ENCODE measurements at regions not wholly inside any gene's neighbourhood (a gene's known extent, or its start where the extent isn't known, plus 50 kb on each side); places are given as distances from the start of the nearest gene placed in this dataset.
"Not testable (repeated sequence)": the region's sequence is repeated elsewhere in the genome, so short reads cannot be mapped to it uniquely, and the experiment has no call there.

GRCh38 chr12:89203144-89203543 is 149.2 kb downstream of the DUSP6 start:
- no peaks in the 10 kb centered on the region for H3K36me3 ChIP-seq (ENCODE audit: control insufficient read depth, insufficient read depth, low read length)
- no peak overlapping the region for H3K9ac ChIP-seq (ENCODE audit: low read depth, low read length)
- no peaks in the 10 kb centered on the region for H3K9me3 ChIP-seq (ENCODE audit: control insufficient read depth, insufficient read depth, low read length)
- H3K4me1 ChIP-seq (ENCODE audit: control insufficient read depth, insufficient read depth, low read length): no peaks in the 10 kb centered on the region
- no peak overlapping the region for H3K4me3 ChIP-seq (ENCODE audit: low read depth, low read length)
- no peaks in the 10 kb centered on the region for H3K27me3 ChIP-seq (ENCODE audit: control insufficient read depth, insufficient read depth, low read length)

- Histone ChIP-seq H3K9me3 (ENCODE audit: control insufficient read depth, insufficient read depth, low read length) (no peaks in the 10 kb centered on the region), H3K4me1 (ENCODE audit: control insufficient read depth, insufficient read depth, low read length) (no peaks in the 10 kb centered on the region), H3K4me3 (ENCODE audit: low read depth, low read length) (no peak overlapping the region), H3K36me3 (ENCODE audit: control insufficient read depth, insufficient read depth, low read length) (no peaks in the 10 kb centered on the region), H3K27me3 (ENCODE audit: control insufficient read depth, insufficient read depth, low read length) (no peaks in the 10 kb centered on the region), H3K9ac (ENCODE audit: low read depth, low read length) (no peak overlapping the region)
Measured at GRCh38 chr12:89200217-89200616, 152.1 kb downstream of the DUSP6 start.

- Histone ChIP-seq H3K9me3 (ENCODE audit: control insufficient read depth, insufficient read depth, low read length) (no peaks in the 10 kb centered on the region), H3K4me1 (ENCODE audit: control insufficient read depth, insufficient read depth, low read length) (no peaks in the 10 kb centered on the region), H3K27me3 (ENCODE audit: control insufficient read depth, insufficient read depth, low read length) (no peaks in the 10 kb centered on the region), H3K36me3 (ENCODE audit: control insufficient read depth, insufficient read depth, low read length) (no peaks in the 10 kb centered on the region), H3K9ac (ENCODE audit: low read depth, low read length) (no peak overlapping the region), H3K4me3 (ENCODE audit: low read depth, low read length) (no peak overlapping the region)
Measured at GRCh38 chr12:89195470-89195869, 156.8 kb downstream of the DUSP6 start.

GRCh38 chr12:89194683-89195082 is 157.6 kb downstream of the DUSP6 start:
- no peak overlapping the region for H3K9ac ChIP-seq (ENCODE audit: low read depth, low read length)
- H3K4me1 ChIP-seq (ENCODE audit: control insufficient read depth, insufficient read depth, low read length): no peaks in the 10 kb centered on the region
- H3K9me3 ChIP-seq (ENCODE audit: control insufficient read depth, insufficient read depth, low read length): no peaks in the 10 kb centered on the region
- no peak overlapping the region for H3K4me3 ChIP-seq (ENCODE audit: low read depth, low read length)
- H3K36me3 ChIP-seq (ENCODE audit: control insufficient read depth, insufficient read depth, low read length): no peaks in the 10 kb centered on the region
- H3K27me3 ChIP-seq (ENCODE audit: control insufficient read depth, insufficient read depth, low read length): no peaks in the 10 kb centered on the region

GRCh38 chr12:89192429-89192828 is 159.9 kb downstream of the DUSP6 start:
- Histone ChIP-seq H3K36me3 (ENCODE audit: control insufficient read depth, insufficient read depth, low read length) (no peaks in the 10 kb centered on the region), H3K9me3 (ENCODE audit: control insufficient read depth, insufficient read depth, low read length) (no peaks in the 10 kb centered on the region), H3K9ac (ENCODE audit: low read depth, low read length) (no peak overlapping the region), H3K27me3 (ENCODE audit: control insufficient read depth, insufficient read depth, low read length) (no peaks in the 10 kb centered on the region), H3K4me1 (ENCODE audit: control insufficient read depth, insufficient read depth, low read length) (no peaks in the 10 kb centered on the region), H3K4me3 (ENCODE audit: low read depth, low read length) (no peak overlapping the region)

GRCh38 chr12:89191597-89191996 is 160.7 kb downstream of the DUSP6 start:
- H3K27me3 ChIP-seq (ENCODE audit: control insufficient read depth, insufficient read depth, low read length); H3K36me3 ChIP-seq (ENCODE audit: control insufficient read depth, insufficient read depth, low read length); H3K9ac ChIP-seq (ENCODE audit: low read depth, low read length); H3K4me3 ChIP-seq (ENCODE audit: low read depth, low read length); H3K4me1 ChIP-seq (ENCODE audit: control insufficient read depth, insufficient read depth, low read length); H3K9me3 ChIP-seq (ENCODE audit: control insufficient read depth, insufficient read depth, low read length): not testable (repeated sequence)

GRCh38 chr12:89189448-89189847 is 162.9 kb downstream of the DUSP6 start:
- Histone ChIP-seq H3K4me1 (ENCODE audit: control insufficient read depth, insufficient read depth, low read length) (no peaks in the 10 kb centered on the region), H3K4me3 (ENCODE audit: low read depth, low read length) (no peak overlapping the region), H3K27me3 (ENCODE audit: control insufficient read depth, insufficient read depth, low read length) (no peaks in the 10 kb centered on the region), H3K9me3 (ENCODE audit: control insufficient read depth, insufficient read depth, low read length) (no peaks in the 10 kb centered on the region), H3K9ac (ENCODE audit: low read depth, low read length) (no peak overlapping the region), H3K36me3 (ENCODE audit: control insufficient read depth, insufficient read depth, low read length) (no peaks in the 10 kb centered on the region)

- Histone ChIP-seq H3K4me1 (ENCODE audit: control insufficient read depth, insufficient read depth, low read length) (no peaks in the 10 kb centered on the region), H3K9ac (ENCODE audit: low read depth, low read length) (no peak overlapping the region), H3K36me3 (ENCODE audit: control insufficient read depth, insufficient read depth, low read length) (no peaks in the 10 kb centered on the region), H3K27me3 (ENCODE audit: control insufficient read depth, insufficient read depth, low read length) (no peaks in the 10 kb centered on the region), H3K4me3 (ENCODE audit: low read depth, low read length) (no peak overlapping the region), H3K9me3 (ENCODE audit: control insufficient read depth, insufficient read depth, low read length) (no peaks in the 10 kb centered on the region)
Measured at GRCh38 chr12:89187507-89187906, 164.8 kb downstream of the DUSP6 start.

GRCh38 chr12:89185889-89186288 is 166.4 kb downstream of the DUSP6 start:
- no peaks in the 10 kb centered on the region for H3K4me1 ChIP-seq (ENCODE audit: control insufficient read depth, insufficient read depth, low read length)
- H3K36me3 ChIP-seq (ENCODE audit: control insufficient read depth, insufficient read depth, low read length): no peaks in the 10 kb centered on the region
- no peak overlapping the region for H3K4me3 ChIP-seq (ENCODE audit: low read depth, low read length)
- H3K27me3 ChIP-seq (ENCODE audit: control insufficient read depth, insufficient read depth, low read length): no peaks in the 10 kb centered on the region
- H3K9ac ChIP-seq (ENCODE audit: low read depth, low read length): no peak overlapping the region
- H3K9me3 ChIP-seq (ENCODE audit: control insufficient read depth, insufficient read depth, low read length): no peaks in the 10 kb centered on the region

- H3K36me3 ChIP-seq (ENCODE audit: control insufficient read depth, insufficient read depth, low read length): no peaks in the 10 kb centered on the region
- H3K27me3 ChIP-seq (ENCODE audit: control insufficient read depth, insufficient read depth, low read length): no peaks in the 10 kb centered on the region
- H3K9me3 ChIP-seq (ENCODE audit: control insufficient read depth, insufficient read depth, low read length): no peaks in the 10 kb centered on the region
- no peaks in the 10 kb centered on the region for H3K4me1 ChIP-seq (ENCODE audit: control insufficient read depth, insufficient read depth, low read length)
- no peak overlapping the region for H3K9ac ChIP-seq (ENCODE audit: low read depth, low read length)
- no peak overlapping the region for H3K4me3 ChIP-seq (ENCODE audit: low read depth, low read length)
Measured at GRCh38 chr12:89185181-89185580, 167.1 kb downstream of the DUSP6 start.

- no peaks in the 10 kb centered on the region for H3K27me3 ChIP-seq (ENCODE audit: control insufficient read depth, insufficient read depth, low read length)
- no peaks in the 10 kb centered on the region for H3K9me3 ChIP-seq (ENCODE audit: control insufficient read depth, insufficient read depth, low read length)
- no peak overlapping the region for H3K4me3 ChIP-seq (ENCODE audit: low read depth, low read length)
- no peaks in the 10 kb centered on the region for H3K36me3 ChIP-seq (ENCODE audit: control insufficient read depth, insufficient read depth, low read length)
- H3K9ac ChIP-seq (ENCODE audit: low read depth, low read length): no peak overlapping the region
- H3K4me1 ChIP-seq (ENCODE audit: control insufficient read depth, insufficient read depth, low read length): no peaks in the 10 kb centered on the region
Measured at GRCh38 chr12:89183985-89184435, 168.3 kb downstream of the DUSP6 start.

- Histone ChIP-seq H3K9me3 (ENCODE audit: control insufficient read depth, insufficient read depth, low read length) (no peaks in the 10 kb centered on the region), H3K36me3 (ENCODE audit: control insufficient read depth, insufficient read depth, low read length) (no peaks in the 10 kb centered on the region), H3K4me1 (ENCODE audit: control insufficient read depth, insufficient read depth, low read length) (no peaks in the 10 kb centered on the region), H3K27me3 (ENCODE audit: control insufficient read depth, insufficient read depth, low read length) (no peaks in the 10 kb centered on the region), H3K4me3 (ENCODE audit: low read depth, low read length) (no peak overlapping the region), H3K9ac (ENCODE audit: low read depth, low read length) (no peak overlapping the region)
Measured at GRCh38 chr12:89181271-89181920, 170.9 kb downstream of the DUSP6 start.
